Iris pigment epithelial cell (primary cell): ENCODE measurements at regions not wholly inside any gene's neighbourhood (a gene's known extent, or its start where the extent isn't known, plus 50 kb on each side); places are given as distances from the start of the nearest gene placed in this dataset.

Source experiments
- DNase-seq: peaks from one replicate; pipeline ENCODE4 v3.0.0-alpha.2; 2011; ENCODE audit warnings: low read depth

- DNase-seq, result no peak
Observed at GRCh38 chr14:97724265-97724731, 927.1 kb downstream of the VRK1 start.

- DNase-seq, result no peak
Observed at GRCh38 chr14:97726676-97727075, 929.5 kb downstream of the VRK1 start.

DNA sequence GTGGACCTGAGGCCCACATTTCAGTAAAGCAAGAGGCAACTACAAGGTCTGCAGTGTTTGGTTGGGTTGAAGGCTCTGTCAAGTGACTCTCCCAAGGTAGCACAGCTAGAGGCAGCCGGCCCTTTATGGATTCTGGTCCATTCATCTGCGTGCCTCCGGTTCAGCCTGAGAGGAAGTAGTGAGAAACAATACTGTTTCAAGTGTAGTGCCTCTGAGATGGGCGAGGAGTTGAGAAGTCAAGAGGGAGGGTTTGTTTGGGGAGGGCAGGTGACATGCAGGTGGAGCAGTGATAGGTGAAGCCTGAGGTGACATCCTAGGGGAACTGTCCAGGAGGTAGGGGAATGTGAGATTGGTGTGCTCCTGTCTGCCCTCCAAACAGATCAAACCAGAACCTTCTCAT, 933.5 kb downstream of the VRK1 start:
- DNase-seq, result no peak

DNA sequence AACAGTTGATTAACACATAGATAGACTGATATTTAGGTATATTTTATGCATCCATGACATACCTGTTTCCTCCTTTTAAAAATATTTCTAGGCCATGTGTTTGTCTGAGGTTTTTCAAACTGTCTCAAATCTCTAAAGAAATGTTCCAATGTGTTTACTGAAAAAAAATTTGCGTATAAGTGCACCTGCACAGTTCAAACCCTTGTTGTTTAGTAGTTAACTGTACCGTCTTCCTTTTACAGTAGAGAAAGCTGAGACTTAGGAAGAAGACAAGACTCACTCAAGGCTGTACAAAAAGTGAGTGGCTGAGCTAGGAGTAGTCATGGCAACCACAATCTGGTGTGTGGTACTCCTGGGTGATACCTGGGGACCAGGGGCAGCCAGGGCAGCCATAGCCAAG, 934.6 kb downstream of the VRK1 start:
- DNase-seq, result no peak

GRCh38 chr14:97747316-97747715, 950.1 kb downstream of the VRK1 start:
- DNase-seq, result no peak

DNA sequence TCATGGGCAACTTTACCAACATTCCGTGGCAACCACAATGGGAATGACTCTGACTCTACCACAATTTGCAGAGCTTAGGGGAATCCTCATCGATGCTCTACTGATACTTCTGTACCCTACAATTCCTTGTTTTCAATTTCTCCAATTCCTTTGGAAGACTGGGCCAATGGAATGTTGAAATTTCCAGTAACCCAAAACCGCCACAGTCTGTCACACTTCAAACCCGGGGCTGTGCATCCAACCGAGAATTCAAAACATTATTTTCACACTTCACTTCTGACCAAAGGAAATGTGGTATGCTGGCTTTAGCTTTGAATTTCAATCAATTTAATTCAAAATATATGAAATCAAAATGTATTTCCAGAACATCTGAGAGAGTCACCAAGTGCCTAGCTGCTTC, 951.4 kb downstream of the VRK1 start:
- DNase-seq, result no peak

GRCh38 chr14:97757491-97757890, 960.3 kb downstream of the VRK1 start:
- no peak for DNase-seq

DNA sequence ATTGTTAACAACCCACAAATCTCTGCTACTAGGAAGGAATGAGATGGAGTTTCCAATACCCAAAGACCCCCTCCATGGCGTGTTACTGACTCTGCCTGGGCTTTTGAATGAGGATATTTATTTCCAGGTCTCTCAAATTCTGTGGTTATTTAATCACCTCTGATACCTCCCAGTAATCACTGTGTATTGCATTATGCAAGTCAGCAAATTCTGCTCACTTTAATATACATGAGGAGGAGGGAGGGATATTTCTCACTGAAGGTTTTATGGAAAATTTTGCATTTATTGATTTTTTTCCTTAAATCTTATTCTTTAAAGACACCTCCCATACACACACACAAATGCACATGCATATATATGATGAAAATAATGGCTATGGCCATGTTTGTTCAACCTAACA, 962.9 kb downstream of the VRK1 start:
- no peak for DNase-seq

DNA sequence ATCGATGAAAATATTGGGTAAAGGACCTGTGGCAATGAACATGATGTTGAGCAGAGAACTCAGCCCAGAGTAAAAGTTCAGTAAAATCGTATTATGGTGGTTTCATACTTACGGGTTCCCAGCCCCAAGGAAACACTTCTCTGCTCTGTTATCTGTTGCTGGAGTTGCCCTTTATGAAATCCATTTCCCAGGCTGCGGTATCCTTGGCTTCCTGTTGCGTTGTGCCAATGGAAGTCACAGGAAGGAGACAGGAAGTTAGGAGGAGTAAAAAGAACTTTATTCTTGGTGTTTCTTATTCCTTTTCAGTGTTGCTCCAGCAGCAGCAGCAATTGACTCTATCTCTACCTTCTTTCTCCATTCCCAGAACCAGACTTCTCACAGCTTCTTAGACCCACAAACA, 965.2 kb downstream of the VRK1 start:
- no peak for DNase-seq

DNA sequence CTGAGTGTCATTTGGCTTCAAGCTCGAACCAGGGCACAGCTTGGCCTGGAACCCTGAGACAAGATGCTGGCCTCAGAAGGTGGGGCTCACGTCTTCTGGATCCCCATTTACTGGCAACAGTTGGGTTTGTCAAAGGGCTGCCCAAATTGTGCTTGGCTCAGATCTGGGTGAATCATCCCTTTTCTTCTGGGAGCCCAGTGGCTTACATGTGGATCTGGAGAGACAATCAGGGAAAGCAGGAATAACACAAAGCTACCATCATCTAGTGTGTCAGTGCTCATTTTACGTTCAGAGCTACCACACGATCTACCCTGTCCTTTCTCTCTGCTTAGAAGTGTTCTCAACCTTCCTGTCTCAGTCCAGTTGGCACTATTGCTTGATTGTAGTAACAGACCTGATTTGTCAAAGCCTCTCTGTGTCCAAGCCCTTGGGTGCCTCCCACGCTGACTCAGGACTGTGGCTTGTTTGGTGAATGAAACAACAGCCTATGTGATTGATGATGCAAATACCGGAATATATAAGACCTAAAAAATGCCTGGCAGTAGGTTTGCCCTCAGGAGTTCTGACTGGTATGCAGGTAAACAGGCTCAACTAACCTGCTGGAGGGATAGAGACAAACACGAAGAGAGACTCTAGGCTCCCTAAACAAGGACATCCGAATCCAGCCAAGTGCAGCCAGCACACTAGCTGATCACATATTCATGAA, 974.3 kb downstream of the VRK1 start:
- DNase-seq, result no peak

DNA sequence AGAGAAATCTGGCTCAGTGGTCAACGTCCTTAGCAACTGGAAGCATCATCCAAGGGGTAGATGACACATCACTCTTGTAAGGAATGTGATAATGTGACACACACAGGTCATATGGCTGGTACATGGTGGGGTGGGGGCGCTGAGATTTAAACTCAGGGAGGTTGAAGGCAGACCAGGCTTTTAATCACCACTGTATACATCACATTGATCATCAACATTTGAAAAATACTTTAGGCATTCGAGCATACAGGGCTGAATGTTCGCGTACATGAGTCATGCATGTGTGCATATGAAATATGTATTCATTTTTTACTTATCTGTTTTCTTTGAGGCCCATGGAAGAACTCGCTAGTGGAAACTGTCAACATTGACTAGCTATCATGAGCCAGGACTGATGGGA, 976.4 kb downstream of the VRK1 start:
- no peak for DNase-seq

DNA sequence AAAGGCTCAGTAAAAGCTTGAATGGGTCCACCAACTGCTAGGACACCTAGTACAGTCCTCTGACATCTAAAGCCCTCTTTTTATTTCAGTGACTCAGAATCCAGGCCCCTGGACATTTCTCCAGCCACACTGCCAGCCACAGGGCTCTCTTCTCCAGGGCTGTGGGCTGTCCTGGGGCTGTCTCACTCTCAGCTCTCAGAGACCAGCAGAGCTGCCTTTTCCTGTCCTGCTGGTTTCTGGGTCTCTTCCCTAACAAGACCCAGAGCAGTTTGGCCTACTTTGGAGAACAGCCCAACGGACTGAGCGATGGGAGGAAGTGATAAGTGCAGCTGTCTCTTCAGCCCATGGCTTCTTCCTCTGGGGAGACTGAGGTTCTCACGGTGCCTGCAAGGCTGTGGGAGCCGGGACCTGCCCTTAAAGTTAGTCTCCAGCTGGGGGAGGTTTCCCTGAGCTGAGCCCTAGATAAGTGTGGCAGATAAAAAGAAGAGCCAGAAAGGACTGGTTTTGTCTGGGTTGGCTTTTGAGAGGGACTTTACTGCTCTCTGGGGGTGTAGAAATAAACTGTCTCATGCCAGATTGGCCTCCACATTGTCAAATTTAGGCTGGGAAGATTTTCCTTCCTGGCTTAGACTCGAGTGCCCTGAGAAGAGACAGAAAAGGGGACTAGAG, 979.8 kb downstream of the VRK1 start:
- DNase-seq, result no peak

- DNase-seq, result no peak
Observed at GRCh38 chr14:97777622-97778355, 980.6 kb downstream of the VRK1 start.

DNA sequence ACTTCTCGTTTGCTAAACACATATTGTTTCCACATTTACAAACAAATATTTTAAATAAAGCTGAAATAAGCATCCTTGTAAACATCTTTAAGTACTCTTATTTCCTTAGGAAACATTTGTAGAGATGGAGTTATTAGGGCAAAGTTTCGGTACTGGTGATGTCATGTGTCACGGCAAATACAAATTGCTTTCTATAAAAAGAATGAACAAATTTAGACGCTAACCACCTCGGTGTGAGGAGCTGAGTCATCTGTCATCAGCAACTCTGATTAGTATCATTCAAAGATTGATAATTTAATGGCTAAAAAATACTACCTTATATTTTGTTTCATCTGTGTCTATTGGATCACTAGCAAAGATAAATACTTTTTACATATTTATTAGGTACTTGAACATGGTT, 982.0 kb downstream of the VRK1 start:
- no peak for DNase-seq

DNA sequence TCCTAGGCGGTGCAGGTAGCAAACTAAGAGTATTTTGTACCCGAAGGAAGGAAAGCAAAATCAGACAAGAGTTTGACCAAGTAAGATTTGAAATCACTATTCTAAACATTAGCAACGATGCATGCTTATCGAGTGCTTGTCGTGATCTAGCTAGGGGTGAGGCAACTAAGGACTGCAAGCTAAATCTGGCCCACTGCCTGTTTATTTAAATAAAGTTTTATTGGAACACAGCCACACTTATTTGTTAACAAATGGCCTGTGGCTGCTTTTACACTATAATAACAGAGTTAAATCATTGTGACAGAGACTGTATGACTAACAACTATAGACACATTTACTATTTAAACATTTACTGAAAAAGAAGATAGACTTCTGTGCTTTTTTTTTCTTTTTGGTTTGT, 983.6 kb downstream of the VRK1 start:
- no peak for DNase-seq

GRCh38 chr14:97781961-97782360, 984.8 kb downstream of the VRK1 start:
- DNase-seq, result no peak

DNA sequence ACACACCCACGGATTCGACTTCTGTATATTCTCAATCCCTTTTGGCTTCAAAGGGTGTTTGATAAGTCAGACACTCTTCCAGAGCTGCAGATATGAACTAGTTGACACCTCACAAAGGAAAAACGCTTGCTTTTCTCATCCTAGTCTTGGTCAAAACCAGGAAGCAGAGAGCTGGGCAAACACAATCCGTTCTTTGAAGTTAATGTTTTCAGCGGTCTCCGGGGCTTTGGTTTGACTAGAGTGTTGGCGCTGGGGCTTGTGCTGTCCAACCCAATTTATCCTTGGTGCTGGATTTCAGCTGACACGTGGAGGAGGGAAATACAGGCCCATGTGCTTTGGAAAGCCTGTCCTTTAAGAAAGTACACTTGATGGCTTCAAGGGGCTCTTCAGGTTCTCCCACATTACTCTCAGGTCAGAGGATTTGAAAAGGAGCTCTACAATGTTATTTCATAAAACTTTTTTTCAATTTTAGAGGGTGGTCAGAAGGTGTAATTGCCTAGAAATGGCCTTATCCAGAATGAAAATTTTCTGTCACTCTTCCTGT, 985.8 kb downstream of the VRK1 start:
- no peak for DNase-seq

DNA sequence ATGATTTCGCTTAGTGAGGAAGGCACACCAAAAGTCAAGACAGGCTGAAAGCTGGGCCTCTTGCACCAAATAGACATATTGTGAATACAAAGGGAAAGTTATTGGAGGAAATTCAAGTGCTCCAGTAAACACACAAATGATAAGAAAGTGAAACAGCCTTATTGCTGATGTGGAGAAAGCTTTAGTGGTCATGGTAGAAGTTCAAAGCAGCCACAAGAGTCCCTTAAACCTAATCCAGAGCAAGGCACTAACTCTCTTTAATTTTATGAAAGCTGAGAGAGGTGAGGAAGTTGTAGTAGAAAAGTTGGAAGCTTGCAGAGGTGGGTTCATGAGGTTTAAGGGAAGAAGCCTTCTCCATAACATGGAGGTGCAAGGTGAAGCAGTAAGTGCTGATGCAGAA, 988.3 kb downstream of the VRK1 start:
- no peak for DNase-seq

GRCh38 chr14:97788364-97788763, 991.2 kb downstream of the VRK1 start:
- no peak for DNase-seq

GRCh38 chr14:97788846-97789526, 991.8 kb downstream of the VRK1 start:
- no peak for DNase-seq

DNA sequence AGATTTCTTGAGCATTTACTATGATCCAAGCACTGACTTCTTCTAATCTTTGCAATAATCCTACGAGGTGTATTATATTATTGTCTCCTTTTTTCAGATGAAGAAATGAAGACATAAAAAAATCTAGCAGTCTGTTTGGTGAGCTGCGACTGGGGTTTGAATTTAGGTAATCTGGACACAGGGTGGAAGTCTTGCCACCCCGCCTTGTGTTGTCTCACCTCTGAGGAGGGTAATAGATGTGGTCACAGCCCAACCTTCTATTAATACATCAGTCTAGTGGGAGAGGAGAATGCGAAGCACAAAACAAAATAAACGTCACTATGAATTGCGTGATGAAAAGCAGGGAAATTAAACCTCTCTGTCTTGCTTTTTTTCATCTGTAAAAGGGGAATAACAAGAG, 993.9 kb downstream of the VRK1 start:
- no peak for DNase-seq

DNA sequence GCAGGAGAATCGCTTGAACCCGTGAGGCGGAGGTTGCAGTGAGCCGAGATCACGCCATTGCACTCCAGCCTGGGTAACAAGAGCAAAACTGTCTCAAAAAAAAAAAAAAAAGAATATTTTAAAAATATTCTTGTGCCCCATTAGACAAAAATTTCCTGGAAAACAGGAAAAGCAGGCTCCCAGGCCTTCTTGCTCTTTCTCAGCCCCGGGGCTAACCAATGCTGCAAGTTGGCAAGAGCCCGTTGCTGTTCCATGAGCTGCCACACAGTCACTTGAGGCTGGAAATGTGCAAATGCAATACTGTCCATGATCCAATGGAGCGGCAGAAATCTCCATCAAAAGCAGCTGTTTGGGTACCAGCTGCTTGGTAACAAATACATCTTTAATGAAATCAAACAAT, 994.7 kb downstream of the VRK1 start:
- DNase-seq, result no peak
